IMR-90 (cell line): ENCODE measurements at regions not wholly inside any gene's neighbourhood (a gene's known extent, or its start where the extent isn't known, plus 50 kb on each side); places are given as distances from the start of the nearest gene placed in this dataset.

Experiments
- ATAC-seq: fragments of 200-7000 bp; cut with Tn5 transposase; 2 replicates; pipeline ENCODE4 v1.9.1; 2020; ENCODE audit warnings: low read depth, mild to moderate bottlenecking, moderate library complexity
- BruUV-seq: library from RNA; stranded (reverse); fragments of 400-500 nt; replicated peaks from 2 replicates; lab custom pipeline; 2021; lab: Mats Ljungman, UMichigan
- CTCF ChIA-PET: fragments of 300-600 bp; formaldehyde crosslinking; extraction: SDS; loops from one replicate; lab custom pipeline; 2021; ENCODE audit warnings: antibody characterized with exemption; lab: Yijun Ruan, JAX
- POLR2A ChIA-PET: fragments of 300-600 bp; sonication (Branson Sonifier 250); formaldehyde crosslinking; loops from one replicate; lab custom pipeline; 2022; ENCODE audit warnings: antibody characterized with exemption; ENCODE audit not compliant: unreplicated experiment; lab: Charles Lee
- DNase-seq: peaks from one replicate; pipeline ENCODE4 v3.0.0; 2013
- H2AFZ ChIP-seq: replicated peaks from 2 replicates; pipeline ENCODE3; 2013; ENCODE audit warnings: low read length, mild to moderate bottlenecking; ENCODE audit not compliant: poor library complexity
- H2AK5ac ChIP-seq: 2 replicates; pipeline ENCODE4 v1.6.1; 2013; ENCODE audit warnings: low read depth, low read length, inconsistent platforms
- H2AK9ac ChIP-seq: replicated peaks from 2 replicates; pipeline ENCODE3; 2013; ENCODE audit warnings: mild to moderate bottlenecking, low read depth, low read length, moderate library complexity; ENCODE audit not compliant: poor library complexity
- H2BK120ac ChIP-seq: 2 replicates; pipeline ENCODE4 v1.6.1; 2013; ENCODE audit warnings: low read depth, low read length, inconsistent platforms
- H2BK15ac ChIP-seq: 3 replicates; pipeline ENCODE4 v1.6.1; 2013; ENCODE audit warnings: low read depth, low read length, inconsistent platforms
- H2BK20ac ChIP-seq: 2 replicates; pipeline ENCODE4 v1.6.1; 2013; ENCODE audit warnings: low read depth, mild to moderate bottlenecking, inconsistent platforms, low read length, moderate library complexity
- H2BK5ac ChIP-seq: 2 replicates; pipeline ENCODE4 v1.6.1; 2013; ENCODE audit warnings: mild to moderate bottlenecking, low read depth, low read length, inconsistent platforms; ENCODE audit not compliant: poor library complexity, severe bottlenecking
- H3K14ac ChIP-seq: replicated peaks from 2 replicates; pipeline ENCODE4 v1.6.1; 2013; ENCODE audit warnings: low read depth, low read length, inconsistent platforms
- H3K18ac ChIP-seq: 2 replicates; pipeline ENCODE4 v1.6.1; 2013; ENCODE audit warnings: low read depth, low read length, control low read depth
- H3K23ac ChIP-seq: 2 replicates; pipeline ENCODE4 v1.6.1; 2013; ENCODE audit warnings: low read depth, low read length, inconsistent platforms
- H3K27ac ChIP-seq: 2 replicates; pipeline ENCODE4 v1.5.1; 2013; ENCODE audit warnings: mild to moderate bottlenecking, control low read depth, low read length; ENCODE audit not compliant: insufficient read depth
- H3K27me3 ChIP-seq: 2 replicates; pipeline ENCODE4 v1.6.1; 2013; ENCODE audit warnings: low read length; ENCODE audit not compliant: control insufficient read depth, insufficient read depth
- H3K36me3 ChIP-seq: 2 replicates; pipeline ENCODE4 v1.6.1; 2013; ENCODE audit warnings: low read length, mixed read lengths; ENCODE audit not compliant: control insufficient read depth, insufficient read depth
- H3K4ac ChIP-seq: 2 replicates; pipeline ENCODE4 v1.6.1; 2013; ENCODE audit warnings: low read depth, low read length, inconsistent platforms
- H3K4me1 ChIP-seq: 2 replicates; pipeline ENCODE4 v1.6.1; 2013; ENCODE audit warnings: low read length, mixed read lengths; ENCODE audit not compliant: control insufficient read depth, insufficient read depth
- H3K4me2 ChIP-seq: 2 replicates; pipeline ENCODE4 v1.6.1; 2013; ENCODE audit warnings: low read depth, mild to moderate bottlenecking, control low read depth, low read length, moderate library complexity
- H3K4me3 ChIP-seq: 2 replicates; pipeline ENCODE4 v1.5.1; 2013; ENCODE audit warnings: low read depth, mild to moderate bottlenecking, control low read depth, low read length, moderate library complexity; ENCODE audit not compliant: insufficient read depth
- H3K56ac ChIP-seq: 2 replicates; pipeline ENCODE4 v1.6.1; 2013; ENCODE audit warnings: low read length, inconsistent platforms; ENCODE audit not compliant: insufficient read depth; ENCODE audit errors: extremely low read depth
- H3K79me1 ChIP-seq, 2 experiments: 2 replicates each; pipeline ENCODE4 v1.6.1; 2013; ENCODE audit warnings: low read length in 2 of 2, inconsistent platforms in 1 of 2, low read depth in 1 of 2
- H3K9ac ChIP-seq: 2 replicates; pipeline ENCODE4 v1.6.1; 2013; ENCODE audit warnings: low read depth, low read length, control low read depth
- H3K9me1 ChIP-seq: 2 replicates; pipeline ENCODE4 v1.6.1; 2013; ENCODE audit warnings: low read length, inconsistent platforms; ENCODE audit not compliant: insufficient read depth
- H3K9me3 ChIP-seq: 2 replicates; pipeline ENCODE4 v1.6.1; 2013; ENCODE audit warnings: low read length; ENCODE audit not compliant: control insufficient read depth, insufficient read depth
- H4K20me1 ChIP-seq: 2 replicates; pipeline ENCODE4 v1.6.1; 2013; ENCODE audit warnings: low read length, inconsistent platforms; ENCODE audit not compliant: insufficient read depth
- H4K5ac ChIP-seq: 2 replicates; pipeline ENCODE4 v1.6.1; 2013; ENCODE audit warnings: mild to moderate bottlenecking, low read depth, low read length, control low read depth
- H4K8ac ChIP-seq, 2 experiments: 2 replicates each; pipeline ENCODE4 v1.6.1; 2013; ENCODE audit warnings: low read depth in 2 of 2, low read length in 2 of 2, control low read depth in 1 of 2, inconsistent platforms in 1 of 2
- H4K91ac ChIP-seq: 2 replicates; pipeline ENCODE4 v1.6.1; 2013; ENCODE audit warnings: low read depth, low read length, inconsistent platforms; ENCODE audit not compliant: insufficient read depth
- CEBPB ChIP-seq: IDR thresholded peaks from 2 replicates; pipeline ENCODE4 v1.6.1; 2012; ENCODE audit warnings: low read depth, low read length, improper control_type of control experiment
- WGBS, 2 experiments: methylation state at CpG; one replicate each; pipeline versions ENCODE4 v1.1.5 to v1.1.7; 2013; ENCODE audit warnings: missing lambda C conversion rate in 2 of 2; ENCODE audit not compliant: insufficient read length in 1 of 2; ENCODE audit errors: extremely low coverage in 2 of 2; 5-methylcytosine and 5-hydroxymethylcytosine counted together
- dilution Hi-C: fragments of 300-500 bp; cut with HindIII; formaldehyde crosslinking; loops from one replicate; pipeline ENCODE4 v1.14.3; 2018; ENCODE audit warnings: low sequenced_read_pairs; ENCODE audit not compliant: unreplicated experiment
- in situ Hi-C: fragments of 300-500 bp; cut with MboI; formaldehyde crosslinking; loops from 3 replicates; pipeline ENCODE4 v1.14.3; 2019; ENCODE audit warnings: low sequenced_read_pairs, inconsistent platforms, mixed read lengths
- intact Hi-C: fragments of 100-400 bp; cut with micrococcal nuclease; formaldehyde crosslinking; loops from 2 replicates; pipeline ENCODE4 v1.10.0; 2022

- Histone ChIP-seq H3K9me3 (peaks cover 4% of the 10 kb centered on the region), H2BK15ac (no peak overlapping the region), H3K36me3 (no peaks in the 10 kb centered on the region), H3K56ac (no peak overlapping the region), H3K4me3 (no peak overlapping the region), H3K9ac (no peak overlapping the region), H3K27me3 (no peaks in the 10 kb centered on the region), H3K27ac (no peak overlapping the region), H3K4me1 (peaks cover 2% of the 10 kb centered on the region), H3K4me2 (no peak overlapping the region), H2AK9ac (no peak overlapping the region), H2BK5ac (no peak overlapping the region), H2BK20ac (no peak overlapping the region), H2BK120ac (no peak overlapping the region), H3K23ac (no peak overlapping the region), H3K18ac (no peak overlapping the region), H3K9me1 (no peaks in the 10 kb centered on the region), H2AK5ac (no peak overlapping the region), H4K20me1 (no peaks in the 10 kb centered on the region), H4K5ac (no peak overlapping the region; the same call in 1 of the 2 replicates), H4K91ac (no peak overlapping the region), H3K14ac (no peak overlapping the region), H3K4ac (no peak overlapping the region), H4K8ac (no peak overlapping the region), H3K79me1 (no peaks in the 10 kb centered on the region), H2AFZ (no peak overlapping the region)
- no peak for ATAC-seq
- no TSS peak for BruUV-seq
- intact Hi-C loops (no loop called here), in situ Hi-C loops (no loop called here), dilution Hi-C loops (no loop called here)
- ChIA-PET CTCF (no interaction called here), POLR2A (no interaction called here)
- TF ChIP-seq CEBPB, result no peak
- DNase-seq, result peak; percentile 26
- no CpG with 5 or more reads among the region's 3 CpGs for WGBS, 2 experiments
Measured at GRCh38 chr4:123977641-123978081, 581.1 kb downstream of the SPRY1 start.
